Osteocyte (in vitro differentiated cells): ENCODE measurements at regions not wholly inside any gene's neighbourhood (a gene's known extent, or its start where the extent isn't known, plus 50 kb on each side); places are given as distances from the start of the nearest gene placed in this dataset.

Experiments
- DNase-seq: peaks from one replicate; pipeline ENCODE4 v3.0.0; 2021; ENCODE audit warnings: mixed read lengths; ENCODE audit not compliant: unreplicated experiment; ENCODE audit errors: extremely low spot score
- H3K27ac Mint-ChIP-seq: one replicate; pipeline ENCODE4 v1.8.0; 2021; ENCODE audit warnings: mild to moderate bottlenecking, mixed read lengths; ENCODE audit not compliant: unreplicated experiment
- H3K27me3 Mint-ChIP-seq: one replicate; pipeline ENCODE4 v1.8.0; 2021; ENCODE audit warnings: mixed read lengths; ENCODE audit not compliant: unreplicated experiment
- H3K36me3 Mint-ChIP-seq: one replicate; pipeline ENCODE4 v1.8.0; 2021; ENCODE audit warnings: mixed read lengths; ENCODE audit not compliant: unreplicated experiment
- H3K4me1 Mint-ChIP-seq: one replicate; pipeline ENCODE4 v1.8.0; 2021; ENCODE audit warnings: mixed read lengths; ENCODE audit not compliant: unreplicated experiment
- H3K4me3 Mint-ChIP-seq: one replicate; pipeline ENCODE4 v1.8.0; 2021; ENCODE audit warnings: mild to moderate bottlenecking, moderate library complexity, mixed read lengths; ENCODE audit not compliant: unreplicated experiment
- H3K9me3 Mint-ChIP-seq: one replicate; pipeline ENCODE4 v1.8.0; 2021; ENCODE audit warnings: mixed read lengths; ENCODE audit not compliant: unreplicated experiment
- TF ChIP-seq, protein P1 (sequence below): fragments of 200-600 bp; sonication (generic); IDR thresholded peaks from 2 replicates; pipeline ENCODE4 v1.5.0; 2021; ENCODE audit warnings: antibody characterized with exemption, mild to moderate bottlenecking, moderate library complexity

DNA sequence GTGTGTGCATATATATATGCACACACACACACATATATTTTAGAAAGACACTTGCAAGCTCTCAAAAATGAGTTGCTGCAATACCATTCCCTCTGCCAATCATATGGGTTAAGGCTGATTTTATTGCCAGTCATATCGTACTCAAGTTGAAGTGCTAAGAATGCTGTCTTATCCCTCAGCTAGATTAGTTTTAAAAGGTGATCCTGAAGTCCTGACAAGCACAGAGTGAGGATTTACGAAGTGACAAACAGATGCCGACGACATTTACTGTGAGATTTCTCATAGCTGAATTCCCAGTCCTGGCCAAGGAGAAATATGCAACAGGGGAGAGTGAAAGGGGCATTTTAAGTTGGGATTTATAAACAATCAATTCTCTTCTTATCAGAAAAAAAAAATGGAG lies 126.2 kb upstream of the RBFOX1 start:
- no peak for DNase-seq
- H3K4me1 Mint-ChIP-seq = no peaks in the 10 kb centered on the region
- H3K4me3 Mint-ChIP-seq = no peak overlapping the region
- peaks cover 42% of the 10 kb centered on the region for H3K9me3 Mint-ChIP-seq
- TF ChIP-seq, protein P1, sequence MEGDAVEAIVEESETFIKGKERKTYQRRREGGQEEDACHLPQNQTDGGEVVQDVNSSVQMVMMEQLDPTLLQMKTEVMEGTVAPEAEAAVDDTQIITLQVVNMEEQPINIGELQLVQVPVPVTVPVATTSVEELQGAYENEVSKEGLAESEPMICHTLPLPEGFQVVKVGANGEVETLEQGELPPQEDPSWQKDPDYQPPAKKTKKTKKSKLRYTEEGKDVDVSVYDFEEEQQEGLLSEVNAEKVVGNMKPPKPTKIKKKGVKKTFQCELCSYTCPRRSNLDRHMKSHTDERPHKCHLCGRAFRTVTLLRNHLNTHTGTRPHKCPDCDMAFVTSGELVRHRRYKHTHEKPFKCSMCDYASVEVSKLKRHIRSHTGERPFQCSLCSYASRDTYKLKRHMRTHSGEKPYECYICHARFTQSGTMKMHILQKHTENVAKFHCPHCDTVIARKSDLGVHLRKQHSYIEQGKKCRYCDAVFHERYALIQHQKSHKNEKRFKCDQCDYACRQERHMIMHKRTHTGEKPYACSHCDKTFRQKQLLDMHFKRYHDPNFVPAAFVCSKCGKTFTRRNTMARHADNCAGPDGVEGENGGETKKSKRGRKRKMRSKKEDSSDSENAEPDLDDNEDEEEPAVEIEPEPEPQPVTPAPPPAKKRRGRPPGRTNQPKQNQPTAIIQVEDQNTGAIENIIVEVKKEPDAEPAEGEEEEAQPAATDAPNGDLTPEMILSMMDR = no peak
- peaks cover 1% of the 10 kb centered on the region for H3K36me3 Mint-ChIP-seq
- H3K27ac Mint-ChIP-seq = no peak overlapping the region
- H3K27me3 Mint-ChIP-seq = no peaks in the 10 kb centered on the region

DNA sequence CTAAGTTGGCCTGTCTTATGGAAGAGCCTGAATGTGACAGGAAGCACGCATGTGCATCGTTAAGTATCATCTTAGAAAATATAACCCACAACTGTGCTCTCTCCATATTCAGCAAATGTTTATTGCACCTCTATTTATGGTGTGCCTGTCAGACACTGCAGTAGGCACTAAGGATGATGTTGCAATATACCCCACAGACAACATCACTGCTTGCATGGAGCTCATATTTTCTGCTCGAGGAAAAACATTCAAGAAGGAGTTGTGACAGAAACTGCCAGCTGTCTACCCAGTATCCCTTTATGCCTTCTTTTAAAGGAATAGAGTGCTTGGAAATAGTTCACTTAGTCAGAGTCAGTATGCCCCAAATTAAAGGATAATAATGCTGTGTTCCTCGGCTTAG lies 132.3 kb upstream of the RBFOX1 start:
- Mint-ChIP-seq H3K36me3 (no peaks in the 10 kb centered on the region), H3K27me3 (no peaks in the 10 kb centered on the region), H3K4me1 (no peaks in the 10 kb centered on the region), H3K4me3 (no peak overlapping the region), H3K9me3 (peaks cover 27% of the 10 kb centered on the region), H3K27ac (no peak overlapping the region)
- no peak for DNase-seq
- TF ChIP-seq, protein P1 = no peak

DNA sequence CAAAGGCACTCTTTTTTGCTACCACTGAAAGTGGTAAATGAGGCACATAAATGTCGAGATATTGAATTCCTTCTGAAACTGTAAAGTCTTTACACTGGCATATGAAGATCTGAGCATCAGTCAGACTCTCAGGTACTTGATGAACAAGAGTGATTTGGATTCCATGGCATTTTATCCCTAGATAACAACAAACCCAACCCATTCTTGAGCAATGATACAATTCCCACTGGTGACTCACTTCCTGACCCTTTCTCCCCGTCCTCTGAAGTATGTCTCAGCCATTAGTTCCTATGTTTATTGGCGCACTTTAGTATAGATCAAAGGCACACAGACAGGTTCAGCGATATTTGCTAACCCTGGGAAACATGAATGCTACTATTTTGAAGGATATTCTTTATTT lies 147.0 kb upstream of the RBFOX1 start:
- Mint-ChIP-seq H3K27me3 (no peaks in the 10 kb centered on the region), H3K36me3 (no peaks in the 10 kb centered on the region), H3K4me3 (no peak overlapping the region), H3K27ac (no peak overlapping the region), H3K9me3 (peaks cover 53% of the 10 kb centered on the region), H3K4me1 (no peaks in the 10 kb centered on the region)
- no peak for DNase-seq
- TF ChIP-seq, protein P1 = no peak

DNA sequence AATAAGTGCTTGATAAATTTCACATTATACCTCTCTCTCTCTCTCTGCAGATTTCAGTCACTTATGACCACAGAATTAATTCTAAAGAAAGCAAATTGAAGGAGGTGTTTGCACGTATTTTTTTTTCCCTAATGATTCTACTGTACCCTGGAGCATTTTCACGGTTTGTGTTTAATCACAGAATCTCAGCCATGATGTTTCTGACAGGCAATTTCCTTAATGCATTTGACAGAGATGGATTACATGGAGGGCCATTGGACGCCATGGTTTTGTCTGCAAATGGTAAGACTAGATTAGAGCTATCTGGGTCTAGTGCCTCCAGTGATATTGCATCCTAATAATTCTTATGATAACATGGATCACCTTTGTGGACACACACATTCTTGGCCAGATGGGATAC lies 147.5 kb upstream of the RBFOX1 start:
- DNase-seq = no peak
- H3K36me3 Mint-ChIP-seq = no peaks in the 10 kb centered on the region
- H3K9me3 Mint-ChIP-seq = peaks cover 48% of the 10 kb centered on the region
- TF ChIP-seq, protein P1 = no peak
- H3K4me1 Mint-ChIP-seq = no peaks in the 10 kb centered on the region
- no peak overlapping the region for H3K4me3 Mint-ChIP-seq
- H3K27me3 Mint-ChIP-seq = no peaks in the 10 kb centered on the region
- no peak overlapping the region for H3K27ac Mint-ChIP-seq

DNA sequence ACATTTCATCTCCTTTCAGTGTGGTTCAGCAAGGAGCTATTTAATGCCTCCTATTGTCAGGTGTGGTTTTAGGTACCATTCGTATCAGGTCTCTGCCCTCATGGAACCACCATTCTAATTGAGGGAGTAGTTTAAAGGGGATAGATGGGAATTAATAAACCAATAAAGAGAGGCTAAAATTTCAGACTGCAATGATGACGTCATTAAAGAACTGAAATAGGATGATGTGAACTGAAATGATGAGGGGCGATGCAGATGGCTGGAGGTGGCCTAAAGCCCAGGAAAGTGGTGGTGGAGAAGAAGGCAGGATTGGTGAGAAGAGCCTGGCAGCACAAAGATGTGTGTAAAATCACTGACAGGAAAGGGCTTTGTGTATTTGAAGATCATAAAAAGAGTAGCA lies 148.9 kb upstream of the RBFOX1 start:
- Mint-ChIP-seq H3K27me3 (no peaks in the 10 kb centered on the region), H3K27ac (no peak overlapping the region), H3K9me3 (peaks cover 46% of the 10 kb centered on the region), H3K36me3 (no peaks in the 10 kb centered on the region), H3K4me1 (no peaks in the 10 kb centered on the region), H3K4me3 (no peak overlapping the region)
- DNase-seq = no peak
- TF ChIP-seq, protein P1 = no peak
